HFFc6 (cell line): ENCODE measurements at regions not wholly inside any gene's neighbourhood (a gene's known extent, or its start where the extent isn't known, plus 50 kb on each side); places are given as distances from the start of the nearest gene placed in this dataset.

Experiments
- DNase-seq: peaks from one replicate; pipeline ENCODE4 v3.0.0-alpha.2; 2018
- H3K27ac Mint-ChIP-seq: 2 replicates; pipeline ENCODE4 v1.8.0; 2020; ENCODE audit warnings: mild to moderate bottlenecking, mixed read lengths
- H3K27me3 Mint-ChIP-seq: 2 replicates; pipeline ENCODE4 v1.8.0; 2021; ENCODE audit warnings: mild to moderate bottlenecking, moderate library complexity, mixed read lengths; ENCODE audit not compliant: insufficient read depth
- H3K36me3 Mint-ChIP-seq: 2 replicates; pipeline ENCODE4 v1.8.0; 2021; ENCODE audit warnings: low read depth, mixed read lengths
- H3K4me1 Mint-ChIP-seq: 2 replicates; pipeline ENCODE4 v1.8.0; 2020; ENCODE audit warnings: low read depth, mixed read lengths
- H3K4me3 Mint-ChIP-seq: 2 replicates; pipeline ENCODE4 v1.8.0; 2020; ENCODE audit warnings: mild to moderate bottlenecking, moderate library complexity, mixed read lengths
- H3K9me3 Mint-ChIP-seq: 2 replicates; pipeline ENCODE4 v1.8.0; 2020; ENCODE audit warnings: mild to moderate bottlenecking, mixed read lengths
- TF ChIP-seq, protein P1 (sequence below): fragments of 200-600 bp; sonication (generic); IDR thresholded peaks from 2 replicates; pipeline ENCODE4 v1.5.0; 2021; ENCODE audit warnings: antibody characterized with exemption, mild to moderate bottlenecking

DNA sequence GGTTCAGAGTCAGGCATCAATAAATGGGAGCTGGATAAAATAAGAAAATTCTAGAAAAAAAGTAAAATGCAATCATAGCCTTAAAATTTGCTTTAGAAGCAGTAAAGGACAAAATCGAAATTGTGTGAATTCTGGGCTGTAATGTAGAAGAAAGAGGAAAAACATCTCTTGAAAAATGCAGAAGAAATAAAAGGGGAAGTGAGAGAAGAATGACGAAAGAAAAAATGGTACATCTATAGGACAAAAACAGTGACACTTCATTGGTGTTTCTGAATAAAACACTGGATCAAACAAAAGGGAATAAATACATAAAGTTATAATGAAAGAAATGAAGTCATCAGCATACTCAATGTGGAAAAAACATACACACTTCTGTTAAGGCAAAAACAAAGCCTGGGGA is 642.3 kb downstream of the ACTL7B start:
- no peak overlapping the region for H3K4me3 Mint-ChIP-seq
- no peaks in the 10 kb centered on the region for H3K4me1 Mint-ChIP-seq
- H3K27ac Mint-ChIP-seq: no peak overlapping the region
- TF ChIP-seq, protein P1, sequence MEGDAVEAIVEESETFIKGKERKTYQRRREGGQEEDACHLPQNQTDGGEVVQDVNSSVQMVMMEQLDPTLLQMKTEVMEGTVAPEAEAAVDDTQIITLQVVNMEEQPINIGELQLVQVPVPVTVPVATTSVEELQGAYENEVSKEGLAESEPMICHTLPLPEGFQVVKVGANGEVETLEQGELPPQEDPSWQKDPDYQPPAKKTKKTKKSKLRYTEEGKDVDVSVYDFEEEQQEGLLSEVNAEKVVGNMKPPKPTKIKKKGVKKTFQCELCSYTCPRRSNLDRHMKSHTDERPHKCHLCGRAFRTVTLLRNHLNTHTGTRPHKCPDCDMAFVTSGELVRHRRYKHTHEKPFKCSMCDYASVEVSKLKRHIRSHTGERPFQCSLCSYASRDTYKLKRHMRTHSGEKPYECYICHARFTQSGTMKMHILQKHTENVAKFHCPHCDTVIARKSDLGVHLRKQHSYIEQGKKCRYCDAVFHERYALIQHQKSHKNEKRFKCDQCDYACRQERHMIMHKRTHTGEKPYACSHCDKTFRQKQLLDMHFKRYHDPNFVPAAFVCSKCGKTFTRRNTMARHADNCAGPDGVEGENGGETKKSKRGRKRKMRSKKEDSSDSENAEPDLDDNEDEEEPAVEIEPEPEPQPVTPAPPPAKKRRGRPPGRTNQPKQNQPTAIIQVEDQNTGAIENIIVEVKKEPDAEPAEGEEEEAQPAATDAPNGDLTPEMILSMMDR: no peak
- H3K36me3 Mint-ChIP-seq: no peaks in the 10 kb centered on the region
- peaks cover 1% of the 10 kb centered on the region for H3K27me3 Mint-ChIP-seq
- peaks cover 14% of the 10 kb centered on the region for H3K9me3 Mint-ChIP-seq
- DNase-seq: no peak

DNA sequence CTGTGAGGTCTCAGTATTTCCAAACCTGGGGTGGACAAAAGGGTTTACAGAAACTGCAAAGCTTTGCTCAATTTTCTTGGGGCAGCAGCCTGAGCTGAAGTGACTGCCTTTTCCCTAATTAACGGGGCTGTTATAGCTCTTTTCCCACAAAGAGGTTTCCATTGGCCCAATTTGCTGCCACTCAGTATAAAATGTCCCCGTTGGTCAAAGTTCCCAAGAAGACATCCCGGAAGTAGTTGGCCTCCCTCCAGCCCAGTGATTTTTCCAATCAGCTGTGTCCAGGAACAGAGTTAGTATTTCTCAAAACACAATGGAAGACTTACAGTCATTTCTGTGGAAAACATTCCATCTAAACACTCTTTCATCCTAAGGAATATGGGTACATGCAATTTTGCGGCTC is 643.6 kb downstream of the ACTL7B start:
- TF ChIP-seq, protein P1: no peak
- H3K4me3 Mint-ChIP-seq: no peak overlapping the region
- DNase-seq: no peak
- no peaks in the 10 kb centered on the region for H3K4me1 Mint-ChIP-seq
- H3K36me3 Mint-ChIP-seq: no peaks in the 10 kb centered on the region
- H3K9me3 Mint-ChIP-seq: peaks cover 10% of the 10 kb centered on the region
- H3K27me3 Mint-ChIP-seq: peaks cover 1% of the 10 kb centered on the region
- H3K27ac Mint-ChIP-seq: no peak overlapping the region

DNA sequence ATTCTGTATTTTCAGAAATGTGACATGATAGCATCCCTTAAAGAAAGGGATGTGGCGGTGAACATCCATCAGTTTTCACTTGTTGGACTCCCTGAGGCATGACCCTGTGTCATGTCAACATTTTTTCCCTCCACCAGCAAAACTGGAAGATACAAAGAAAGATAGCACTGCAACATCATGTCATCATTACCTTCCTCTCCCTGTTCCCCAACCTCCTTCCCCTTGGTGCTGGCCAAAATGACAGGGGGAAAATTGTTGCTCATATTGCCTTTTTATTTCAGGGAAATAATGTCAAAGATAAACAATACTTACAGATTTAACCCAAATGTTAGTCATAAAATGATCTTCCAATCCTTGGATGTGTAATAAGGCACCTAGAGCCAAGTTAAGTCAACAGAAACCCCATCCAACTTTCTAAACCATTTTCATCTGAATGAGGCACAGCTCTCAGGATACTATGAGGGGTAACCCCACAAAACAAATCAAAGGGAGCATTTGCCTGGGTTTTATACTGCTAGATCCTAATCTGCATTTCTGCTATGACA is 644.3 kb downstream of the ACTL7B start:
- peaks cover 1% of the 10 kb centered on the region for H3K27me3 Mint-ChIP-seq
- no peak overlapping the region for H3K4me3 Mint-ChIP-seq
- DNase-seq: no peak
- peaks cover 9% of the 10 kb centered on the region for H3K9me3 Mint-ChIP-seq
- TF ChIP-seq, protein P1: no peak
- no peaks in the 10 kb centered on the region for H3K36me3 Mint-ChIP-seq
- H3K27ac Mint-ChIP-seq: no peak overlapping the region
- no peaks in the 10 kb centered on the region for H3K4me1 Mint-ChIP-seq

DNA sequence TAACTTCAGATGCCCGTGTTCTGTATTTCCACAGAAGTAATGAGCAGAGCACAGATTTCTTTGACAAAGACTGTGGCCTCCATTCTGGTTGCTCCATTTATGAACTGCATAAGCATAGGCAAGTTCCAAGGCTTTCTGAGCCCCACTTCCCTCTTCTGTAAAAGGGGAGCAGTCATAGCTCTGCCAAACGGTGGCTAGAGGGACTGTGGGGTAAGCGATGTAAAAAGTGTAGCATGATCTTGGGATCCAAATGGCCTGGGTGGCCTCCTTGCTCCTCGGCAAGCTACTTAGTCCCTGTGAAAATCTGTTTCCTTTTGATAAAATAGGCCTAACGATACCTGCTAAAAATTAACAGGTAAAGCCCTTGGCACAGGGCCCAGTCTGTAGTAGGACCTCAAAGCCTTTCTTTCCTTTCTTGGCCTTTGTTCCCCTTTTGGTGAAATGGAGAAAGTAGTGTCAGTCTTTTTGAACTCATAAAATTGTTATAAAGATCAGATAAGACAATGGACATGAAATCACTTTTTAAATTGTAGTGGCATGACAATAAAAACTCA is 646.6 kb downstream of the ACTL7B start:
- Mint-ChIP-seq H3K4me1 (no peaks in the 10 kb centered on the region), H3K4me3 (no peak overlapping the region), H3K9me3 (no peaks in the 10 kb centered on the region; the same call in 1 of the 2 replicates), H3K36me3 (no peaks in the 10 kb centered on the region), H3K27me3 (peaks cover 1% of the 10 kb centered on the region; the same call in 1 of the 2 replicates), H3K27ac (no peak overlapping the region)
- no peak for DNase-seq
- TF ChIP-seq, protein P1: no peak

DNA sequence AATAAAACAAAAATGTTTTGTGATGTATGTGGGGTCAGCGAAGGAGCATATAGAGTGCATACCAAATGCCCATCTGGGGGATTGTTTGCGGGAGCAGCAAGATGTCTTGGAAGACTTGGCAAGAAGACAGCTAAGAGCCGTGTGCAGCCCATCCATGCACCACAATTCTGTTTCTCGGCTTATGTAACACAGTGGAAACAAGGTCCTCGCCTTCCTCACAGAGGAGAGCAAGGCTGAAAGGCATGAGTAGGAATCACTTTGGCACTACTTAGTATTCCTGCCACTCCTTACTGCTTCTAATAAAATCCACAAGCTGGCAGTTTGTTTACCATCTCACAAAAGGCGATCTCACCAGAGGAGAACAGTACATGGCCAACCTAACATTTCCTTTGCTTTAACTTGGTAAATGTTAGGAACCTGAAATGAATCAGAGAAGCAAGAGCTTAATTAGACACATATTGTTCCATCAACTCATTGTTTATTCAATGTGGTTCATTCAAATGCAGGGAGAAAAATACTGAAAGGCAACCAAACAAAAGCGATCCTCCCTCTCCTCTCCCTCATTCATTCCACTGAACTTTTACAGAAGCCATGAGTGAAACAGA is 648.1 kb downstream of the ACTL7B start:
- Mint-ChIP-seq H3K27ac (no peak overlapping the region), H3K9me3 (no peaks in the 10 kb centered on the region; the same call in none of the 2 replicates), H3K36me3 (no peaks in the 10 kb centered on the region), H3K4me3 (no peak overlapping the region), H3K4me1 (no peaks in the 10 kb centered on the region), H3K27me3 (peaks cover 1% of the 10 kb centered on the region; the same call in 1 of the 2 replicates)
- DNase-seq: no peak
- TF ChIP-seq, protein P1: no peak
